Keratinocyte (primary cell): ENCODE measurements at regions not wholly inside any gene's neighbourhood (a gene's known extent, or its start where the extent isn't known, plus 50 kb on each side); places are given as distances from the start of the nearest gene placed in this dataset.

Source experiments
- DNase-seq: peaks from one replicate; pipeline ENCODE4 v3.0.0-alpha.2; 2011; ENCODE audit warnings: low read depth, missing footprints, low spot score
- FAIRE-seq: peaks from 2 replicates; lab custom pipeline; 2011; peaks lifted over from hg19 to GRCh38; lab: Jason Lieb, UNC
- H2AFZ ChIP-seq: 2 replicates; pipeline ENCODE4 v1.6.0; 2012; ENCODE audit warnings: low read length, control low read depth, inconsistent platforms; ENCODE audit not compliant: control insufficient read depth
- H3K27ac ChIP-seq: 2 replicates; pipeline ENCODE4 v1.5.1; 2011; ENCODE audit warnings: low read length; ENCODE audit not compliant: control insufficient read depth, insufficient read depth
- H3K27me3 ChIP-seq: 3 replicates; pipeline ENCODE4 v1.6.0; 2011; ENCODE audit warnings: low read length; ENCODE audit not compliant: control insufficient read depth, insufficient read depth; ENCODE audit errors: extremely low read depth
- H3K36me3 ChIP-seq, 2 experiments: 2 replicates in 1 of 2; 3 replicates in 1 of 2; pipeline ENCODE4 v1.5.1; 2011; ENCODE audit warnings: low read length in 2 of 2, mild to moderate bottlenecking in 1 of 2; ENCODE audit not compliant: control insufficient read depth in 2 of 2, insufficient read depth in 2 of 2; ENCODE audit errors: extremely low read depth in 1 of 2
- H3K4me1 ChIP-seq: 3 replicates; pipeline ENCODE4 v1.5.1; 2011; ENCODE audit warnings: low read length; ENCODE audit not compliant: control insufficient read depth, insufficient read depth; ENCODE audit errors: extremely low read depth
- H3K4me2 ChIP-seq: 3 replicates; pipeline ENCODE4 v1.6.0; 2011; ENCODE audit warnings: low read depth, low read length; ENCODE audit not compliant: control insufficient read depth, insufficient read depth; ENCODE audit errors: extremely low read depth
- H3K4me3 ChIP-seq, 3 experiments: fragments of 200-600 bp in 1 of 3; sonication (generic) in 1 of 3; 2 replicates in 2 of 3; 3 replicates in 1 of 3; pipeline ENCODE4 v1.5.1; 2011 to 2016; ENCODE audit warnings: low read length in 3 of 3, mild to moderate bottlenecking in 3 of 3, control low read depth in 2 of 3, inconsistent platforms in 1 of 3, low read depth in 1 of 3, mixed read lengths in 1 of 3, mixed run types in 1 of 3, moderate library complexity in 1 of 3; ENCODE audit not compliant: control insufficient read depth in 2 of 3, insufficient read depth in 2 of 3; ENCODE audit errors: extremely low read depth in 1 of 3
- H3K79me2 ChIP-seq: 2 replicates; pipeline ENCODE4 v1.6.0; 2012; ENCODE audit warnings: low read length; ENCODE audit not compliant: control insufficient read depth, insufficient read depth
- H3K9ac ChIP-seq: 3 replicates; pipeline ENCODE4 v1.6.0; 2011; ENCODE audit warnings: low read length; ENCODE audit not compliant: control insufficient read depth, insufficient read depth; ENCODE audit errors: extremely low read depth
- H3K9me1 ChIP-seq: 3 replicates; pipeline ENCODE4 v1.6.0; 2011; ENCODE audit warnings: low read length; ENCODE audit not compliant: control insufficient read depth, insufficient read depth; ENCODE audit errors: extremely low read depth
- H3K9me3 ChIP-seq: 2 replicates; pipeline ENCODE4 v1.5.1; 2012; ENCODE audit warnings: low read depth, low read length; ENCODE audit not compliant: control insufficient read depth
- H4K20me1 ChIP-seq: 3 replicates; pipeline ENCODE4 v1.6.0; 2011; ENCODE audit warnings: low read length; ENCODE audit not compliant: control insufficient read depth, insufficient read depth; ENCODE audit errors: extremely low read depth
- CTCF ChIP-seq, 3 experiments: IDR thresholded peaks in 1 of 3; conservative IDR thresholded peaks in 1 of 3; optimal IDR thresholded peaks in 1 of 3; 2 replicates in 2 of 3; 3 replicates in 1 of 3; pipeline versions ENCODE3 to v1.5.1; 2011; ENCODE audit warnings: low read length in 3 of 3, mild to moderate bottlenecking in 3 of 3, moderate library complexity in 2 of 3, control low read depth in 1 of 3, inconsistent platforms in 1 of 3; ENCODE audit not compliant: insufficient read depth in 2 of 3; ENCODE audit errors: extremely low read depth in 1 of 3
- EZH2 ChIP-seq: IDR thresholded peaks from one replicate; pipeline ENCODE4 v1.6.1; 2012; ENCODE audit warnings: inconsistent platforms, mild to moderate bottlenecking, low read length, moderate library complexity
- dilution Hi-C: fragments of 300-500 bp; cut with MboI; formaldehyde crosslinking; loops from one replicate; pipeline ENCODE4 v1.7.0; 2020; ENCODE audit warnings: low sequenced_read_pairs; ENCODE audit not compliant: extremely low pct_ligation_motif_present

- H3K27me3 ChIP-seq: no peaks in the 10 kb centered on the region
- H3K4me3 ChIP-seq: no peak overlapping the region
- H3K9ac ChIP-seq: no peak overlapping the region
- no peaks in the 10 kb centered on the region for H3K79me2 ChIP-seq
- no peak overlapping the region for H2AFZ ChIP-seq
- H3K9me3 ChIP-seq: no peaks in the 10 kb centered on the region
- H3K4me2 ChIP-seq: no peak overlapping the region
- no peaks in the 10 kb centered on the region for H3K4me1 ChIP-seq
- no peaks in the 10 kb centered on the region for H3K9me1 ChIP-seq
- H3K27ac ChIP-seq: no peak overlapping the region
- no peak for DNase-seq
- FAIRE-seq: no peak
- no peaks in the 10 kb centered on the region for H4K20me1 ChIP-seq
- H3K36me3 ChIP-seq: no peaks in the 10 kb centered on the region
- dilution Hi-C loops: no loop called here
- TF ChIP-seq EZH2 (no peak), CTCF (optimal IDR thresholded peaks at IDR 0.05 in 1 of 3, IDR thresholded peaks at IDR 0.05 in 1 of 3, conservative IDR thresholded peaks at IDR 0.05 in 1 of 3; ENCODE audit: extremely low read depth in 1 of 3, insufficient read depth in 2 of 3, low read length in 3 of 3) (no peak)
These were observed 129.8 kb downstream of the SEC23IP start for GRCh38 chr10:120022357-120022756.

GRCh38 chr10:120034236-120034635, 141.7 kb downstream of the SEC23IP start:
- Histone ChIP-seq H3K9ac (no peak overlapping the region), H3K27ac (no peak overlapping the region), H3K9me3 (no peaks in the 10 kb centered on the region), H3K79me2 (no peaks in the 10 kb centered on the region), H4K20me1 (no peaks in the 10 kb centered on the region), H3K36me3 (no peaks in the 10 kb centered on the region), H3K4me1 (no peaks in the 10 kb centered on the region), H3K27me3 (no peaks in the 10 kb centered on the region), H3K9me1 (no peaks in the 10 kb centered on the region), H3K4me3 (no peak overlapping the region), H2AFZ (no peak overlapping the region), H3K4me2 (no peak overlapping the region)
- FAIRE-seq (no peak), DNase-seq (no peak)
- no peak for TF ChIP-seq EZH2
- no peak for TF ChIP-seq CTCF (optimal IDR thresholded peaks at IDR 0.05 in 1 of 3, IDR thresholded peaks at IDR 0.05 in 1 of 3, conservative IDR thresholded peaks at IDR 0.05 in 1 of 3; ENCODE audit: extremely low read depth in 1 of 3, insufficient read depth in 2 of 3, low read length in 3 of 3)
- dilution Hi-C loops: no loop called here
